A549 (cell line): ENCODE measurements at regions not wholly inside any gene's neighbourhood (a gene's known extent, or its start where the extent isn't known, plus 50 kb on each side); places are given as distances from the start of the nearest gene placed in this dataset.

Experiments
- ATAC-seq, 2 experiments: fragments of 200-7000 bp in 1 of 2; fragments of >200 bp in 1 of 2; cut with Nextera tagmentation in 1 of 2; cut with Tn5 transposase in 1 of 2; 3 replicates each; pipeline versions ENCODE4 v1.8.0 to v1.9.1; 2018 to 2020; ENCODE audit warnings: mild to moderate bottlenecking in 1 of 2, moderate library complexity in 1 of 2
- CTCF ChIA-PET: fragments of 300-600 bp; sonication (Branson Sonifier 250); formaldehyde crosslinking; extraction: SDS; loops from one replicate; lab custom pipeline; 2021; ENCODE audit warnings: antibody characterized with exemption, inconsistent platforms; lab: Yijun Ruan, JAX
- POLR2A ChIA-PET: fragments of 350-600 bp; formaldehyde crosslinking; extraction: SDS; loops from one replicate; lab custom pipeline; 2021; ENCODE audit warnings: antibody characterized with exemption, inconsistent platforms; lab: Yijun Ruan, JAX
- DNase-seq, 2 experiments: peaks; one replicate each; pipeline versions ENCODE4 v3.0.0 to v3.0.0-alpha.2; 2011 to 2016; ENCODE audit warnings: low read depth in 1 of 2, low spot score in 1 of 2
- FAIRE-seq: peaks from 2 replicates; lab custom pipeline; 2011; peaks lifted over from hg19 to GRCh38; lab: Jason Lieb, UNC
- H3K27ac ChIP-seq, 2 experiments: fragments of >200 bp; sonication (Bioruptor Twin); formaldehyde crosslinking; 3 replicates each; pipeline ENCODE4 v1.5.1; 2016 to 2017
- H3K4me1 ChIP-seq: fragments of >200 bp; sonication (Bioruptor Twin); formaldehyde crosslinking; 3 replicates; pipeline ENCODE4 v1.6.1; 2016
- H3K4me2 ChIP-seq: fragments of >200 bp; sonication (Bioruptor Twin); formaldehyde crosslinking; 3 replicates; pipeline ENCODE4 v1.6.1; 2016
- H3K4me3 ChIP-seq: fragments of >200 bp; sonication (Bioruptor Twin); formaldehyde crosslinking; 3 replicates; pipeline ENCODE4 v1.5.1; 2016
- H3K9me3 ChIP-seq: fragments of >200 bp; sonication (Bioruptor Twin); formaldehyde crosslinking; 3 replicates; pipeline ENCODE4 v1.6.1; 2016
- BHLHE40 ChIP-seq: IDR thresholded peaks from 2 replicates; pipeline ENCODE4 v1.6.1; 2012; ENCODE audit warnings: low read depth, low read length, inconsistent platforms
- CBX8 ChIP-seq: fragments of 200-600 bp; sonication (generic); IDR thresholded peaks from 2 replicates; pipeline ENCODE4 v1.6.1; 2016
- E2F6 ChIP-seq: IDR thresholded peaks from 2 replicates; pipeline ENCODE4 v1.6.1; 2012; ENCODE audit warnings: low read depth, borderline replicate concordance
- EP300 ChIP-seq, 2 experiments: fragments of >200 bp; sonication (Bioruptor Twin); formaldehyde crosslinking; IDR thresholded peaks; 2 replicates in 1 of 2; 3 replicates in 1 of 2; pipeline ENCODE4 v1.6.1; 2016 to 2017
- FOSL2 ChIP-seq, 2 experiments: fragments of 450-650 bp in 1 of 2; fragments of >200 bp in 1 of 2; sonication (Bioruptor Twin) in 1 of 2; formaldehyde crosslinking; IDR thresholded peaks; 2 replicates each; pipeline versions ENCODE4 v1.5.0 to v1.6.1; 2016 to 2020; ENCODE audit warnings: mild to moderate bottlenecking in 1 of 2, moderate library complexity in 1 of 2
- GATA3 ChIP-seq: IDR thresholded peaks from 2 replicates; pipeline ENCODE4 v1.6.1; 2012; ENCODE audit warnings: borderline replicate concordance
- JUN ChIP-seq, 2 experiments: fragments of >200 bp; sonication (Bioruptor Twin); formaldehyde crosslinking; IDR thresholded peaks; 2 replicates in 1 of 2; 3 replicates in 1 of 2; pipeline ENCODE4 v1.6.1; 2016 to 2017
- KDM5A ChIP-seq: fragments of 200-600 bp; sonication (generic); IDR thresholded peaks from 2 replicates; pipeline ENCODE4 v1.6.1; 2016; ENCODE audit warnings: antibody characterized with exemption, mild to moderate bottlenecking
- NPAS2 ChIP-seq: fragments of 250-450 bp; sonication (Bioruptor Pico); IDR thresholded peaks from 2 replicates; pipeline ENCODE4 v1.8.0; 2022; ENCODE audit warnings: mild to moderate bottlenecking, moderate library complexity, borderline replicate concordance
- PBX3 ChIP-seq: IDR thresholded peaks from 2 replicates; pipeline ENCODE4 v1.6.1; 2012
- POLR2A ChIP-seq: IDR thresholded peaks from 2 replicates; pipeline ENCODE4 v1.6.1; 2012; ENCODE audit warnings: mild to moderate bottlenecking, low read length
- RAD21 ChIP-seq, 2 experiments: fragments of >200 bp in 1 of 2; sonication (Bioruptor Twin) in 1 of 2; formaldehyde crosslinking in 1 of 2; IDR thresholded peaks in 1 of 2; conservative IDR thresholded peaks in 1 of 2; 2 replicates in 1 of 2; 3 replicates in 1 of 2; pipeline ENCODE4 v1.6.1; 2012 to 2018; ENCODE audit warnings: inconsistent platforms in 1 of 2
- RNF2 ChIP-seq: fragments of 200-600 bp; sonication (generic); IDR thresholded peaks from 2 replicates; pipeline ENCODE4 v1.6.1; 2016; ENCODE audit warnings: low read depth, mild to moderate bottlenecking, antibody characterized with exemption, moderate library complexity, borderline replicate concordance
- SREBF2 ChIP-seq: fragments of 450-650 bp; IDR thresholded peaks from 2 replicates; pipeline ENCODE4 v1.6.1; 2014; ENCODE audit warnings: mild to moderate bottlenecking, moderate library complexity
- USF2 ChIP-seq: fragments of 450-650 bp; IDR thresholded peaks from 2 replicates; pipeline ENCODE4 v1.6.1; 2014; ENCODE audit warnings: antibody characterized with exemption
- ZC3H11A ChIP-seq: fragments of 450-650 bp; IDR thresholded peaks from 2 replicates; pipeline ENCODE4 v1.6.1; 2014; ENCODE audit warnings: antibody characterized with exemption, mild to moderate bottlenecking
- ZFP36 ChIP-seq: fragments of 450-650 bp; IDR thresholded peaks from 2 replicates; pipeline ENCODE4 v1.6.1; 2014; ENCODE audit warnings: borderline replicate concordance; ENCODE audit not compliant: partially characterized antibody
- ZNF302 ChIP-seq: fragments of 250-450 bp; sonication (Bioruptor Pico); IDR thresholded peaks from 2 replicates; pipeline ENCODE4 v1.9.0; 2021; ENCODE audit warnings: inconsistent platforms, mild to moderate bottlenecking, moderate library complexity
- WGBS: methylation state at CpG from one replicate; pipeline ENCODE4 v1.1.6; 2017; ENCODE audit errors: missing lambda C conversion rate; 5-methylcytosine and 5-hydroxymethylcytosine counted together
- TF ChIP-seq, protein P1 (sequence below): fragments of 200-600 bp; sonication (generic); IDR thresholded peaks from 2 replicates; pipeline ENCODE4 v1.6.1; 2016; ENCODE audit warnings: antibody characterized with exemption, mild to moderate bottlenecking, moderate library complexity
- TF ChIP-seq, protein P2 (sequence below): fragments of 150-350 bp; IDR thresholded peaks from 2 replicates; pipeline ENCODE4 v1.6.1; 2014; ENCODE audit warnings: low read depth, mild to moderate bottlenecking, low read length

DNA sequence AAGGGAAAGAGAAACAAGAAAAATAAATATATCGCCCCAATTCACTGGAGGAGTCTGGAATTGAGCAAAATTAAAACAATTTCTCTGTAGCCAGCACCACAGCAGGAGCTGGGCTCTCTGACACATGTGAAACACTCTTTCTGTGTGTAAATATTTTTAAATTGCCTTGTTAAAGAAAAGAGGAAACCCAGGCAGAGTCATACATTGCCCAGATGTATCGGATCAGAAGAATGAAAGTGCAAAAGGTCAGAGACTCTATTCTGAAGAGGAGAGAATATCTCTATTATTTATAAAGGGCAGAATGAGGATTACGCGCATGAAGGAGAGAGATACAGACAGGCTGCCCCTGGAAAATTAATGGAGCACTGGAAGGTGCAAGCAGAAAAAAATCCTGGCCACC, 127.0 kb upstream of the MAN1A1 start (continued):
- TF ChIP-seq E2F6 = no peak

- no peak for DNase-seq
- no peak for FAIRE-seq
- TF ChIP-seq, protein P1, sequence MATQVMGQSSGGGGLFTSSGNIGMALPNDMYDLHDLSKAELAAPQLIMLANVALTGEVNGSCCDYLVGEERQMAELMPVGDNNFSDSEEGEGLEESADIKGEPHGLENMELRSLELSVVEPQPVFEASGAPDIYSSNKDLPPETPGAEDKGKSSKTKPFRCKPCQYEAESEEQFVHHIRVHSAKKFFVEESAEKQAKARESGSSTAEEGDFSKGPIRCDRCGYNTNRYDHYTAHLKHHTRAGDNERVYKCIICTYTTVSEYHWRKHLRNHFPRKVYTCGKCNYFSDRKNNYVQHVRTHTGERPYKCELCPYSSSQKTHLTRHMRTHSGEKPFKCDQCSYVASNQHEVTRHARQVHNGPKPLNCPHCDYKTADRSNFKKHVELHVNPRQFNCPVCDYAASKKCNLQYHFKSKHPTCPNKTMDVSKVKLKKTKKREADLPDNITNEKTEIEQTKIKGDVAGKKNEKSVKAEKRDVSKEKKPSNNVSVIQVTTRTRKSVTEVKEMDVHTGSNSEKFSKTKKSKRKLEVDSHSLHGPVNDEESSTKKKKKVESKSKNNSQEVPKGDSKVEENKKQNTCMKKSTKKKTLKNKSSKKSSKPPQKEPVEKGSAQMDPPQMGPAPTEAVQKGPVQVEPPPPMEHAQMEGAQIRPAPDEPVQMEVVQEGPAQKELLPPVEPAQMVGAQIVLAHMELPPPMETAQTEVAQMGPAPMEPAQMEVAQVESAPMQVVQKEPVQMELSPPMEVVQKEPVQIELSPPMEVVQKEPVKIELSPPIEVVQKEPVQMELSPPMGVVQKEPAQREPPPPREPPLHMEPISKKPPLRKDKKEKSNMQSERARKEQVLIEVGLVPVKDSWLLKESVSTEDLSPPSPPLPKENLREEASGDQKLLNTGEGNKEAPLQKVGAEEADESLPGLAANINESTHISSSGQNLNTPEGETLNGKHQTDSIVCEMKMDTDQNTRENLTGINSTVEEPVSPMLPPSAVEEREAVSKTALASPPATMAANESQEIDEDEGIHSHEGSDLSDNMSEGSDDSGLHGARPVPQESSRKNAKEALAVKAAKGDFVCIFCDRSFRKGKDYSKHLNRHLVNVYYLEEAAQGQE = no peak
- TF ChIP-seq GATA3 = no peak
- TF ChIP-seq SREBF2 = no peak
- no peak for TF ChIP-seq USF2
- TF ChIP-seq, protein P2, sequence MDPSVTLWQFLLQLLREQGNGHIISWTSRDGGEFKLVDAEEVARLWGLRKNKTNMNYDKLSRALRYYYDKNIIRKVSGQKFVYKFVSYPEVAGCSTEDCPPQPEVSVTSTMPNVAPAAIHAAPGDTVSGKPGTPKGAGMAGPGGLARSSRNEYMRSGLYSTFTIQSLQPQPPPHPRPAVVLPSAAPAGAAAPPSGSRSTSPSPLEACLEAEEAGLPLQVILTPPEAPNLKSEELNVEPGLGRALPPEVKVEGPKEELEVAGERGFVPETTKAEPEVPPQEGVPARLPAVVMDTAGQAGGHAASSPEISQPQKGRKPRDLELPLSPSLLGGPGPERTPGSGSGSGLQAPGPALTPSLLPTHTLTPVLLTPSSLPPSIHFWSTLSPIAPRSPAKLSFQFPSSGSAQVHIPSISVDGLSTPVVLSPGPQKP = no peak
- no peak for TF ChIP-seq POLR2A
- no peak for TF ChIP-seq NPAS2 (CRISPR knock-in tag)
- TF ChIP-seq ZNF302 (CRISPR knock-in tag) = no peak
- no peak for TF ChIP-seq RAD21 (conservative IDR thresholded peaks at IDR 0.05 in 1 of 2, IDR thresholded peaks at IDR 0.05 in 1 of 2)
- no peak for TF ChIP-seq JUN (IDR thresholded peaks at IDR 0.05)
- ChIA-PET POLR2A (no interaction called here), CTCF (no interaction called here)
- no peaks in the 10 kb centered on the region for H3K4me1 ChIP-seq
- no peaks in the 10 kb centered on the region for H3K9me3 ChIP-seq
- no peak for ATAC-seq
- no peak overlapping the region for H3K27ac ChIP-seq
- 0% methylated on average over 2 of the region's 2 CpGs for WGBS
- H3K4me2 ChIP-seq = no peak overlapping the region
- H3K4me3 ChIP-seq = no peak overlapping the region
Measured at GRCh38 chr6:119476024-119476423, 126.5 kb upstream of the MAN1A1 start.

GRCh38 chr6:119470893-119471542, 121.5 kb upstream of the MAN1A1 start:
- DNase-seq = no peak
- ChIA-PET POLR2A (no interaction called here), CTCF (no interaction called here)
- TF ChIP-seq PBX3 (no peak), CBX8 (no peak), FOSL2 (IDR thresholded peaks at IDR 0.05) (no peak), FOSL2 (CRISPR knock-in tag; IDR thresholded peaks at IDR 0.05) (no peak), ZC3H11A (no peak), KDM5A (no peak), BHLHE40 (no peak), ZFP36 (no peak), RNF2 (no peak), EP300 (IDR thresholded peaks at IDR 0.05) (no peak)
- no peak for FAIRE-seq
- ATAC-seq = no peak
- no peak overlapping the region for H3K4me2 ChIP-seq
- no peak overlapping the region for H3K4me3 ChIP-seq
- H3K4me1 ChIP-seq = no peaks in the 10 kb centered on the region
- WGBS = 0% methylated on average over 3 of the region's 3 CpGs
- no peaks in the 10 kb centered on the region for H3K9me3 ChIP-seq
- no peak overlapping the region for H3K27ac ChIP-seq
